Dendritic cell treated with granulocyte-macrophage colony-stimulating factor and Interleukin-4, amounts not matched to agents 40 ng/mL and 50 ng/mL, for 4 days (primary cell): ENCODE measurements at regions not wholly inside any gene's neighbourhood (a gene's known extent, or its start where the extent isn't known, plus 50 kb on each side); places are given as distances from the start of the nearest gene placed in this dataset.
"Not testable (repeated sequence)": the region's sequence is repeated elsewhere in the genome, so short reads cannot be mapped to it uniquely, and the experiment has no call there.

ENCODE experiments used
- H3K27ac Mint-ChIP-seq: one replicate; pipeline ENCODE4 v1.8.0; 2022; ENCODE audit warnings: mild to moderate bottlenecking, mixed read lengths
- H3K27me3 Mint-ChIP-seq: one replicate; pipeline ENCODE4 v1.8.0; 2022; ENCODE audit warnings: mild to moderate bottlenecking, mixed read lengths
- H3K36me3 Mint-ChIP-seq: one replicate; pipeline ENCODE4 v1.8.0; 2022; ENCODE audit warnings: low read depth, mixed read lengths
- H3K4me1 Mint-ChIP-seq: one replicate; pipeline ENCODE4 v1.8.0; 2022; ENCODE audit warnings: low read depth, mixed read lengths
- H3K4me3 Mint-ChIP-seq: one replicate; pipeline ENCODE4 v1.8.0; 2022; ENCODE audit warnings: mild to moderate bottlenecking, moderate library complexity, mixed read lengths
- H3K9me3 Mint-ChIP-seq: one replicate; pipeline ENCODE4 v1.8.0; 2022; ENCODE audit warnings: mixed read lengths
- intact Hi-C: fragments of 100-400 bp; cut with micrococcal nuclease; formaldehyde crosslinking; loops from one replicate; pipeline ENCODE4 v1.15.0; 2022

- Mint-ChIP-seq H3K4me3 (no peak overlapping the region), H3K36me3 (no peaks in the 10 kb centered on the region), H3K4me1 (no peaks in the 10 kb centered on the region), H3K9me3 (peaks cover 38% of the 10 kb centered on the region), H3K27ac (no peak overlapping the region), H3K27me3 (no peaks in the 10 kb centered on the region)
- intact Hi-C loops = no loop called here
These were observed 421.0 kb downstream of the RND3 start for GRCh38 chr2:150066490-150066889.

GRCh38 chr2:150063931-150064548 is 423.4 kb downstream of the RND3 start:
- intact Hi-C loops = no loop called here
- Mint-ChIP-seq H3K4me3 (no peak overlapping the region), H3K27ac (no peak overlapping the region), H3K9me3 (peaks cover 24% of the 10 kb centered on the region), H3K36me3 (no peaks in the 10 kb centered on the region), H3K27me3 (no peaks in the 10 kb centered on the region), H3K4me1 (no peaks in the 10 kb centered on the region)

GRCh38 chr2:150063432-150063889 is 424.0 kb downstream of the RND3 start:
- Mint-ChIP-seq H3K4me1 (no peaks in the 10 kb centered on the region), H3K9me3 (peaks cover 26% of the 10 kb centered on the region), H3K36me3 (no peaks in the 10 kb centered on the region), H3K4me3 (no peak overlapping the region), H3K27ac (no peak overlapping the region), H3K27me3 (no peaks in the 10 kb centered on the region)
- intact Hi-C loops = no loop called here

GRCh38 chr2:150062416-150062815 is 425.1 kb downstream of the RND3 start:
- H3K36me3 Mint-ChIP-seq = no peaks in the 10 kb centered on the region
- no peak overlapping the region for H3K4me3 Mint-ChIP-seq
- H3K9me3 Mint-ChIP-seq = peaks cover 30% of the 10 kb centered on the region
- no peaks in the 10 kb centered on the region for H3K4me1 Mint-ChIP-seq
- H3K27me3 Mint-ChIP-seq = no peaks in the 10 kb centered on the region
- intact Hi-C loops = no loop called here
- no peak overlapping the region for H3K27ac Mint-ChIP-seq

- H3K4me3 Mint-ChIP-seq = no peak overlapping the region
- H3K9me3 Mint-ChIP-seq = peaks cover 34% of the 10 kb centered on the region
- no peaks in the 10 kb centered on the region for H3K36me3 Mint-ChIP-seq
- intact Hi-C loops = no loop called here
- no peaks in the 10 kb centered on the region for H3K27me3 Mint-ChIP-seq
- H3K4me1 Mint-ChIP-seq = no peaks in the 10 kb centered on the region
- no peak overlapping the region for H3K27ac Mint-ChIP-seq
These were observed 427.1 kb downstream of the RND3 start for GRCh38 chr2:150060341-150060740.

- H3K27ac Mint-ChIP-seq, H3K36me3 Mint-ChIP-seq, H3K27me3 Mint-ChIP-seq, H3K4me3 Mint-ChIP-seq, H3K4me1 Mint-ChIP-seq, intact Hi-C loops: not testable (repeated sequence)
- H3K9me3 Mint-ChIP-seq = peaks cover 39% of the 10 kb centered on the region
These were observed 427.8 kb downstream of the RND3 start for GRCh38 chr2:150059676-150060075.

GRCh38 chr2:150052457-150052856 is 435.0 kb downstream of the RND3 start:
- Mint-ChIP-seq H3K27me3 (no peaks in the 10 kb centered on the region), H3K27ac (no peak overlapping the region), H3K4me3 (no peak overlapping the region), H3K4me1 (no peaks in the 10 kb centered on the region), H3K36me3 (no peaks in the 10 kb centered on the region), H3K9me3 (peaks cover 18% of the 10 kb centered on the region)
- intact Hi-C loops = no loop called here

GRCh38 chr2:150051004-150051403 is 436.5 kb downstream of the RND3 start:
- Mint-ChIP-seq H3K9me3 (peaks cover 18% of the 10 kb centered on the region), H3K27me3 (no peaks in the 10 kb centered on the region), H3K36me3 (no peaks in the 10 kb centered on the region), H3K4me3 (no peak overlapping the region), H3K27ac (no peak overlapping the region), H3K4me1 (no peaks in the 10 kb centered on the region)
- intact Hi-C loops = no loop called here

- Mint-ChIP-seq H3K4me3 (no peak overlapping the region), H3K4me1 (no peaks in the 10 kb centered on the region), H3K27me3 (no peaks in the 10 kb centered on the region), H3K9me3 (peaks cover 10% of the 10 kb centered on the region), H3K36me3 (no peaks in the 10 kb centered on the region), H3K27ac (no peak overlapping the region)
- intact Hi-C loops = no loop called here
These were observed 437.4 kb downstream of the RND3 start for GRCh38 chr2:150050036-150050435.

GRCh38 chr2:150047620-150048222 is 439.7 kb downstream of the RND3 start:
- Mint-ChIP-seq H3K4me1 (no peaks in the 10 kb centered on the region), H3K4me3 (no peak overlapping the region), H3K27me3 (no peaks in the 10 kb centered on the region), H3K9me3 (peaks cover 3% of the 10 kb centered on the region), H3K27ac (no peak overlapping the region), H3K36me3 (no peaks in the 10 kb centered on the region)
- intact Hi-C loops = no loop called here

- H3K9me3 Mint-ChIP-seq = no peaks in the 10 kb centered on the region
- no peaks in the 10 kb centered on the region for H3K4me1 Mint-ChIP-seq
- no peaks in the 10 kb centered on the region for H3K27me3 Mint-ChIP-seq
- intact Hi-C loops = no loop called here
- no peaks in the 10 kb centered on the region for H3K36me3 Mint-ChIP-seq
- H3K4me3 Mint-ChIP-seq = no peak overlapping the region
- H3K27ac Mint-ChIP-seq = no peak overlapping the region
These were observed 440.7 kb downstream of the RND3 start for GRCh38 chr2:150046810-150047209.

GRCh38 chr2:150046211-150046610 is 441.3 kb downstream of the RND3 start:
- H3K36me3 Mint-ChIP-seq = no peaks in the 10 kb centered on the region
- no peak overlapping the region for H3K27ac Mint-ChIP-seq
- no peaks in the 10 kb centered on the region for H3K9me3 Mint-ChIP-seq
- H3K27me3 Mint-ChIP-seq = no peaks in the 10 kb centered on the region
- intact Hi-C loops = no loop called here
- no peaks in the 10 kb centered on the region for H3K4me1 Mint-ChIP-seq
- no peak overlapping the region for H3K4me3 Mint-ChIP-seq

- no peaks in the 10 kb centered on the region for H3K36me3 Mint-ChIP-seq
- H3K27ac Mint-ChIP-seq = no peak overlapping the region
- no peaks in the 10 kb centered on the region for H3K27me3 Mint-ChIP-seq
- no peaks in the 10 kb centered on the region for H3K9me3 Mint-ChIP-seq
- intact Hi-C loops = no loop called here
- H3K4me3 Mint-ChIP-seq = no peak overlapping the region
- H3K4me1 Mint-ChIP-seq = no peaks in the 10 kb centered on the region
These were observed 441.9 kb downstream of the RND3 start for GRCh38 chr2:150045601-150046000.

- H3K27ac Mint-ChIP-seq = no peak overlapping the region
These were observed 444.3 kb downstream of the RND3 start for GRCh38 chr2:150043172-150043500.

More at GRCh38 chr2:150043172-150043500, 444.3 kb downstream of the RND3 start:
- Mint-ChIP-seq H3K9me3 (peaks cover 9% of the 10 kb centered on the region), H3K27me3 (no peaks in the 10 kb centered on the region), H3K36me3 (no peaks in the 10 kb centered on the region), H3K4me1 (no peaks in the 10 kb centered on the region), H3K4me3 (no peak overlapping the region)
- intact Hi-C loops = no loop called here
